ENCODE measurements at regions not wholly inside any gene's neighbourhood (a gene's known extent, or its start where the extent isn't known, plus 50 kb on each side); places are given as distances from the start of the nearest gene placed in this dataset.
A peak's percentile ranks its signal among the peaks of the same experiment; 100 is the strongest.

DNA sequence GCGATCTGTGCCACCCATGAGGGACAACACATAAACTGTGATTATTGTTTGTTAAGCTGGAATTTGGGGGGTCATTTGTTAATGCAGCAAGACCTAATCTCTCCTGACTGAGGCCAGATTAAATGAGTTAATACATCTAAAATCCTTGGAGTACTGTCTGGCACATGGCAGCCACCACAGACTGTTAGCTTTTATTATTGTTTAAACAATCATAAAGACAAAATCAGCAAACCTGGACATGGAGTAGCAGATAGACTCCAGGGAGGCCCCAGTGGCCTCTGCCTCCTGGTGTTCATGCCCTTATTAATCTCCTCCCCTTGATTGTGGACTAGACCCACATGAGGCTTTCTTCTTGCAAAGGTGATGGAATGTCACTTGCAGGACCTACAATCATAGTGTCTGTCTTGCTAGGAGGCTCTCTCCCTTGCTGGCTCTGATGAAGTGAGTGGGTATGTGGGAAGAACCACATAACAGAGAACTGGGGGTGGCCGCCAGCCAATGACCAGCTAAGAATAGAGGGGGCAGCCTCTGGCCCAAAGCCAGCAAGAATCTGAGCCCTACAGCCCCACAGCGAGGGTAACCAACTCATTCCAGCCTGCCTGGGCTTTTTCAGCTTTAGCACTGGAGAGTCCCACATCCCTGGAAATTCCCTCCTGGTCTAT is 142.0 kb downstream of the SCARB1 start:
- ChIA-PET CTCF (interaction anchor here (0.5 to 0.8 kb wide), 2 partner anchors 181 to 252 kb away, joined by 3 to 4 read pairs; no protein-coding TSS in a partner anchor), POLR2A (interaction anchor here (0.8 to 1.4 kb wide), 4 partner anchors 31 to 203 kb away, joined by 3 to 5 read pairs (median 4); no protein-coding TSS in a partner anchor)
- no TSS peak for BruUV-seq (replicated peaks)
- peaks cover 26% of the 10 kb centered on the region for H3K4me1 Mint-ChIP-seq (ENCODE audit: insufficient read depth, unreplicated experiment)
- no peaks in the 10 kb centered on the region for H3K36me3 Mint-ChIP-seq (ENCODE audit: insufficient read depth, unreplicated experiment)
- H3K4me3 Mint-ChIP-seq (ENCODE audit: unreplicated experiment): no peak overlapping the region
- no peak for DNase-seq (ENCODE audit: unreplicated experiment)
- H3K9me3 Mint-ChIP-seq (ENCODE audit: unreplicated experiment): no peaks in the 10 kb centered on the region
- intact Hi-C loops (cut with micrococcal nuclease): no loop called here
- TF ChIP-seq, protein P1, sequence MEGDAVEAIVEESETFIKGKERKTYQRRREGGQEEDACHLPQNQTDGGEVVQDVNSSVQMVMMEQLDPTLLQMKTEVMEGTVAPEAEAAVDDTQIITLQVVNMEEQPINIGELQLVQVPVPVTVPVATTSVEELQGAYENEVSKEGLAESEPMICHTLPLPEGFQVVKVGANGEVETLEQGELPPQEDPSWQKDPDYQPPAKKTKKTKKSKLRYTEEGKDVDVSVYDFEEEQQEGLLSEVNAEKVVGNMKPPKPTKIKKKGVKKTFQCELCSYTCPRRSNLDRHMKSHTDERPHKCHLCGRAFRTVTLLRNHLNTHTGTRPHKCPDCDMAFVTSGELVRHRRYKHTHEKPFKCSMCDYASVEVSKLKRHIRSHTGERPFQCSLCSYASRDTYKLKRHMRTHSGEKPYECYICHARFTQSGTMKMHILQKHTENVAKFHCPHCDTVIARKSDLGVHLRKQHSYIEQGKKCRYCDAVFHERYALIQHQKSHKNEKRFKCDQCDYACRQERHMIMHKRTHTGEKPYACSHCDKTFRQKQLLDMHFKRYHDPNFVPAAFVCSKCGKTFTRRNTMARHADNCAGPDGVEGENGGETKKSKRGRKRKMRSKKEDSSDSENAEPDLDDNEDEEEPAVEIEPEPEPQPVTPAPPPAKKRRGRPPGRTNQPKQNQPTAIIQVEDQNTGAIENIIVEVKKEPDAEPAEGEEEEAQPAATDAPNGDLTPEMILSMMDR (IDR thresholded peaks at IDR 0.05; ENCODE audit: unreplicated experiment): no peak
- no peak overlapping the region for H3K27ac Mint-ChIP-seq (ENCODE audit: low read depth, unreplicated experiment)
- H3K27me3 Mint-ChIP-seq (ENCODE audit: insufficient read depth, unreplicated experiment): no peaks in the 10 kb centered on the region

DNA sequence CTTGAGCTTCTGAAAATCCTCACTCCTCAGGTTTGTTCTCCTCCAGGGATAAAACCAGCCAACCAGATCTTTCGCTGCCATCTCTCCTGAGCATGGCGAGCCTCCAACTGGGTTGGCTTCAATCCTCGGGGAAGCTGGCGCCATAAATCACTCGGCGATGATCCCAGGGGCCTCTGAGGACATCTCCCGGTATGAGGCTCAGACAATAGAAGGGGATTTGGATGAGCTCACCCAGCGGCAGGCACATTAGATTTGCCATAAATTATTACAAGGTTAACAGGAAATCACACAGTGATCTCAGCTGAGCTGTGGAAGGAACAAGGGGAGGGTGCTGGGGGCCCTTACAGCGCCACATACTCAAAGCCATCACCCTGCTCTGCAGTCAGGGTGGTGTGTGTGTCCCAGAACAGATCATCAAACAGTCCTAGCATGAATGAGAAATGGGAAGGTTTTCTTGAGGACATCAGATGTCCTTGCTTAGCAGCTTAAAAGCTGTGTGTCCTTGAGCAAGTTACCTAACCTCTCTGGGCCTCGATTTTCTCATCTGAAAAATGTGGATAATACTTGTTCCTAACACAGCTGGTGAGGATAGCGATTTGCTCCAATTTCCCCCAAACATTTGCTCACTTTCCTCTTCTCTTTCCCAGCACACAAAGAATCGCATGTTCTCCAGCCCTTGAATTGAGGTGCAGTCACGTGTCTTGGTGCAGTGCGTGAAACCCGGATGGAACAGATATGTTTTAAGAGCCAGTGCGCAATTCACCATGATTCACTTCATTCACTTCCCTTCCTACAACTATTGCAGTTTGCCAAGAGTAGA is 142.8 kb downstream of the SCARB1 start:
- TF ChIP-seq, protein P1 (IDR thresholded peaks at IDR 0.05; ENCODE audit: unreplicated experiment): no peak
- no peaks in the 10 kb centered on the region for H3K9me3 Mint-ChIP-seq (ENCODE audit: unreplicated experiment)
- no peak overlapping the region for H3K4me3 Mint-ChIP-seq (ENCODE audit: unreplicated experiment)
- H3K4me1 Mint-ChIP-seq (ENCODE audit: insufficient read depth, unreplicated experiment): peaks cover 26% of the 10 kb centered on the region
- no peaks in the 10 kb centered on the region for H3K36me3 Mint-ChIP-seq (ENCODE audit: insufficient read depth, unreplicated experiment)
- peak overlapping the region; percentile 24 for H3K27ac Mint-ChIP-seq (ENCODE audit: low read depth, unreplicated experiment)
- DNase-seq (ENCODE audit: unreplicated experiment): peak; percentile 56
- BruUV-seq (replicated peaks): no TSS peak
- no peaks in the 10 kb centered on the region for H3K27me3 Mint-ChIP-seq (ENCODE audit: insufficient read depth, unreplicated experiment)
- POLR2A ChIA-PET: interaction anchor here (0.7 to 1.4 kb wide), 5 partner anchors 31 to 202 kb away, joined by 3 to 5 read pairs (median 4); no protein-coding TSS in a partner anchor
- intact Hi-C loops (cut with micrococcal nuclease): no loop called here
- CTCF ChIA-PET: interaction anchor here (0.7 to 1.4 kb wide), 9 partner anchors 8 to 361 kb away, joined by 3 to 5 read pairs (median 3); no protein-coding TSS in a partner anchor

DNA sequence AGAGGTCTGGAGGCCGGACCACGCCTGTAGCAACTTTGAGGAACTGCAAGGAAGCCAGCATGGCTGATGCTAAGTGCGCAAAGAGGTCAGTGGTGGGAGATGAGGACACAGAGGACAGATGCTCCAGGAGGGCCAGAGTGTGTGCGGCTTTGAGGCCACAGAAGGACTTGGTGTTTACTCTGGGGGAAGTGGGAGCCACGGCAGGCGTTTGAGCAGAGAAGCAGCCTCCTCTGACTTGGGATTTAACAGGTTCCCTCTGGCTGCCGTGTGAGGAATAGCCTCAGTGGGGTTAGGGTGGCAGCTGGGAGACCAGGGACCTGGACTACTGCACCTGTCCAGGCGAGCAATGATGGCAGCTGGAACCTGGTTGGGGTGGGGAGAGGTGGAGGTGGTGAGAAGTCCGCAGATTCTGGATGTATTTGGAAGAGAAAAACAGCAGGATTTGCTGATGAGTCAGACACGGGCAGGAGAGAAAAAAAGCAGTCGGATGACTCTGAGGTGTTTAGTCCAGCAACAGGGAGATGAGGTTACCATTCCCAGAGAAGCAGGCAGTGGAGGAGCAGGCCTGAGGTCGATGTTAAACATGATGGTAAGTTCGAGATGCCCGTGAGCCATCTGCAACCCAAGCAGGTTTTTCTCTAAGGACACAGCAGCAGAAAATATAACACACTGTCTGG is 143.5 kb downstream of the SCARB1 start:
- Mint-ChIP-seq H3K27me3 (ENCODE audit: insufficient read depth, unreplicated experiment) (no peaks in the 10 kb centered on the region), H3K9me3 (ENCODE audit: unreplicated experiment) (no peaks in the 10 kb centered on the region), H3K27ac (ENCODE audit: low read depth, unreplicated experiment) (peak overlapping the region; percentile 24), H3K4me1 (ENCODE audit: insufficient read depth, unreplicated experiment) (peaks cover 34% of the 10 kb centered on the region), H3K36me3 (ENCODE audit: insufficient read depth, unreplicated experiment) (no peaks in the 10 kb centered on the region), H3K4me3 (ENCODE audit: unreplicated experiment) (no peak overlapping the region)
- CTCF ChIA-PET: interaction anchor here (0.7 to 1.4 kb wide), 11 partner anchors 8 to 360 kb away, joined by 3 to 5 read pairs (median 3); no protein-coding TSS in a partner anchor
- POLR2A ChIA-PET: interaction anchor here (0.7 to 1.1 kb wide), 3 partner anchors 83 to 667 kb away, joined by 3 to 4 read pairs (median 3); no protein-coding TSS in a partner anchor
- intact Hi-C loops (cut with micrococcal nuclease): no loop called here
- no TSS peak for BruUV-seq (replicated peaks)
- DNase-seq (ENCODE audit: unreplicated experiment): peak; percentile 60
- TF ChIP-seq, protein P1 (IDR thresholded peaks at IDR 0.05; ENCODE audit: unreplicated experiment): peak; percentile 31

All from MCF 10A (cell line).